AG09309 (cell line): ENCODE measurements at regions not wholly inside any gene's neighbourhood (a gene's known extent, or its start where the extent isn't known, plus 50 kb on each side); places are given as distances from the start of the nearest gene placed in this dataset.
A peak's percentile ranks its signal among the peaks of the same experiment; 100 is the strongest.

Experiments
- DNase-seq: peaks from one replicate; pipeline ENCODE4 v3.0.0-alpha.2; 2010; ENCODE audit warnings: low read depth
- H3K4me3 ChIP-seq: 2 replicates; pipeline ENCODE4 v1.5.1; 2011; ENCODE audit warnings: mild to moderate bottlenecking, low read depth, low read length, moderate library complexity; ENCODE audit not compliant: control insufficient read depth
- TF ChIP-seq, protein P1 (sequence below): IDR thresholded peaks from 2 replicates; pipeline ENCODE4 v1.5.1; 2011; ENCODE audit warnings: mild to moderate bottlenecking, low read depth, low read length, inconsistent platforms; ENCODE audit not compliant: insufficient read depth, control insufficient read depth; ENCODE audit errors: missing control alignments

DNA sequence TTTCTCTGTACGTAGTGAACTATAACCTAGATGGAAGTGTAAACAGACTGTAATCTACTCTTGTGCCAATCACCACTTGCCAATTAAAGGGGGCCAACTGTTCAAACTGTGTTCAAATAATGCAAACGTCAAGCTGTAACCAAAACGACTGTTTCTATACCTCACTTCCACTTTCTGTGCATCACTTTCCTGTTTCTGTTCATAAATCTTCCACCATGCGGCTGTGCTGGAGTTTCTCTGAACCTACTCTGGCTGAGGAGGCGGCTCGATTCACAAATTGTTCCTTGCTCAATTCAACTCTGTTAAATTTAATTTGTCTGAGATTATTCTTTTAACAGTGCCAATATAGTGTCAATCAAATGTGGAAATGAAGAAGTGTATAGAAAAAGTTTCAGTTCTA, 206.7 kb upstream of the TBC1D5 start:
- TF ChIP-seq, protein P1, sequence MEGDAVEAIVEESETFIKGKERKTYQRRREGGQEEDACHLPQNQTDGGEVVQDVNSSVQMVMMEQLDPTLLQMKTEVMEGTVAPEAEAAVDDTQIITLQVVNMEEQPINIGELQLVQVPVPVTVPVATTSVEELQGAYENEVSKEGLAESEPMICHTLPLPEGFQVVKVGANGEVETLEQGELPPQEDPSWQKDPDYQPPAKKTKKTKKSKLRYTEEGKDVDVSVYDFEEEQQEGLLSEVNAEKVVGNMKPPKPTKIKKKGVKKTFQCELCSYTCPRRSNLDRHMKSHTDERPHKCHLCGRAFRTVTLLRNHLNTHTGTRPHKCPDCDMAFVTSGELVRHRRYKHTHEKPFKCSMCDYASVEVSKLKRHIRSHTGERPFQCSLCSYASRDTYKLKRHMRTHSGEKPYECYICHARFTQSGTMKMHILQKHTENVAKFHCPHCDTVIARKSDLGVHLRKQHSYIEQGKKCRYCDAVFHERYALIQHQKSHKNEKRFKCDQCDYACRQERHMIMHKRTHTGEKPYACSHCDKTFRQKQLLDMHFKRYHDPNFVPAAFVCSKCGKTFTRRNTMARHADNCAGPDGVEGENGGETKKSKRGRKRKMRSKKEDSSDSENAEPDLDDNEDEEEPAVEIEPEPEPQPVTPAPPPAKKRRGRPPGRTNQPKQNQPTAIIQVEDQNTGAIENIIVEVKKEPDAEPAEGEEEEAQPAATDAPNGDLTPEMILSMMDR = no peak
- no peak for DNase-seq
- no peak overlapping the region for H3K4me3 ChIP-seq

DNA sequence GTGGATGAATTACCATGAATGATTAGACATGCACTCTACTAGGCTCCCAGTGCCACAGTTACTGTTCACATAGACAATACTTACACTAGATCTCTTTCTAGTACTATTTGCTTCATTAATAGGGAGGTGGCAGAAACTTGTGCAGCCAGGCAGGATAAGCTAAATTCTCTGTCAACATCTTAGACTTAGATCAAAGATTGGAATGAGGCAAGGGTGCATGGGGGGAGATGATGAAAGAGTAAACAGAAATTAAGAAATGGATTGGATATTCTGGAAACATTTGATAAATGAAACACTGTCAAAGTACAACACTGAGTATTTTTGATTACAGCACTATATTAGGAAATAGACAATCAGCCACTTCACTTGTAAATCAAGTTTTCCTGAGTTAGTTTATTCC, 205.4 kb upstream of the TBC1D5 start:
- no peak for DNase-seq
- H3K4me3 ChIP-seq = no peak overlapping the region
- TF ChIP-seq, protein P1 = no peak

DNA sequence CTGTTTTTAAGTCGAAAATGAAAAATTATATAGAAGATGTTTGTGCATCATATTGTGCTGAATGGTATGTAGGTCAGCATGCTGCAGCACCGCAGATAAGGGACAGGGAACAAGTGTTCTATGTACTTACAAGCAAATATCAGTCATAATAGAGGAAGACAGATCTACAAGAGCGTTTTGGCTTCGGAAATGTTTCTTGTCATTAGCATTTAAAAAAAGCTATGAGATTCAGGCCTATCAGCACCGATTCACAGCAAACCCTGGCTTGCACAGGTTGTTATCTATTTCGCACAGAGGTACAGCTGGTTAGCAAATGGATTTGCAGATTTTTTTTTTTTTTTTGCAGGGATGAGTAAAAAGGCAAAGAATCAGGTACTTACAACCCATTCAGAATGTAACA, 204.2 kb upstream of the TBC1D5 start:
- no peak overlapping the region for H3K4me3 ChIP-seq
- TF ChIP-seq, protein P1 = no peak
- DNase-seq = no peak

DNA sequence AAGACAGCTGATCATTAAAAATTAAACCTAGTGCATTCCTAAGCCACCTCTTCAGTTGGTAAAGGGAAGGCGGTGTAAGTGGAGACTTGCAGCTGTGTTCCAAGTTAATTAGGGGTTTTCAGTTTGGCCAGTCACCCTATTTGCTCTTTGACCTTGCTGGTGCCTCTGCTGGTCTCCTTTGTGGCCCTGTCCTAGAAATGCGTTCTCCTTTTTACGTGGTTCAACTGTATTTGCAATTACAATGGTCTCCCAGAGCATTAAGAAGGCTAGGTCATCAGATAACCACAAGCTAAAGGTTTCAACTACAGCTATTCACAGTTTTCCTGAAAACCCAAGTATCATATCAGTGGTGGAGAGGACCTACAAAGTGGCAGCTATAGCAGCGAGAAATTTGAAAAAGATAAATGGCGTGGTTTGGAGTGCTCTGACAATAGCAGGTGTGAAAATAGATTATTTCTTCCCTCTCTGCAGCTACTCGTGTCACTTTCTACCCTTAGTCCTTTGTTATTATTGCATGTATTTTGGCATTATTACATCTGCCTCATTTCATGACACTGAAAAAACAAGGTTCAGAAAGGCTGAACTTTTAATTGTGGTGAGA, 203.5 kb upstream of the TBC1D5 start:
- H3K4me3 ChIP-seq = no peak overlapping the region
- DNase-seq = no peak
- TF ChIP-seq, protein P1 = no peak

DNA sequence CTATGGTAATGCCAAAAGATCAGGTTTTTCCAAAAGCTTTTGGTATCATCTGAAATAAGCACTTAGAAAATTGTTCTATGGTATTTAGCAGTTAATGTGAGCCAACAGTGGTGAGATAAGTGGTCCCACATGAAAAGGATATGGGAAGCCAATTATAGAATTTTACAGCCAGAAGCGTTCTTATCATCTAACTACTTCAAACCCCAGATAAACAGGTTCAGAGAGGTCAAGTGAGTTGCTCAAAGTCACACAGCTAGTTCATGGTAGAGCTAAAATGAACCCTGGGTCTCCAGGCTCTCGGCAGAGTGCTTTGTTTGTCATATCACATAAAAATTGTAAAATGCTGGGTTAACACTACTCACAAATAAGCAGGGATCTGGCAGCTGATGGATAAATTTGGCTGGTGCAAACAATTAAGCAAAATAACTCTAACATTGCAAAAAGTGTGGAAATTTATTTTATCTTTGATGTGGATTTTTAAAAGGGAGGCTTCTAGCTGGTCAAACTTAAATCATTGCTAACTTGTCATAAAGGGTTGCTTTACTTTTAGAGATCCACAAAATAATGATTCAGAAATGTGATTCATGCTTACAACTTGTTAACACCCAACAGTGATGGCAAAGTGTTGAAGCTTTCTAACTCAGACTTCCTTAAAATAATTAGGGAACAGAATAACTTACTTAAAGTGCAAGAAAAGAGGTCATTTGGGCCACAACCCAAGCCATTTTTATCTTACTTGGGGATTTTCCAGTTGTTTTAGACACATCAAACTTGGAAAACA, 202.8 kb upstream of the TBC1D5 start:
- TF ChIP-seq, protein P1 = no peak
- DNase-seq = no peak
- H3K4me3 ChIP-seq = no peak overlapping the region

DNA sequence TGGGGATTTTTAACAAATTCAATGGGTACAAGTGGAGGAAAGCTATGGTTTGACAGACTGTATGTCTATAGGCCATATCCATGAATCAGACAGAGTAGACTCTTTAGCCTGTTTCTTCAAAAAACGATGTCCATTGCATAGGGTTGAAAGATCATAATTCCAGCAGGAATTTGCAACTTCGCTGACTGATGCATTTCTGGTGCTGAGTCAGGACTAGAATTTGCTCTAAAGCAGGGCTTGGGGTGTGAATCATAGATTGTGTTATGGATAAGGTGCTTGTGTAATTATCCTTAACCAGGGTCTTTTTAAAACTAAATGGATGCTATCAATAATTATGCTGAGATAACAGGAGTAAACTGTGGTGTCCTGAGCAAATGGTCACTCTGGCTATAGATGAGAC, 200.4 kb upstream of the TBC1D5 start:
- DNase-seq = peak; percentile 4
- H3K4me3 ChIP-seq = no peak overlapping the region
- TF ChIP-seq, protein P1 = no peak

DNA sequence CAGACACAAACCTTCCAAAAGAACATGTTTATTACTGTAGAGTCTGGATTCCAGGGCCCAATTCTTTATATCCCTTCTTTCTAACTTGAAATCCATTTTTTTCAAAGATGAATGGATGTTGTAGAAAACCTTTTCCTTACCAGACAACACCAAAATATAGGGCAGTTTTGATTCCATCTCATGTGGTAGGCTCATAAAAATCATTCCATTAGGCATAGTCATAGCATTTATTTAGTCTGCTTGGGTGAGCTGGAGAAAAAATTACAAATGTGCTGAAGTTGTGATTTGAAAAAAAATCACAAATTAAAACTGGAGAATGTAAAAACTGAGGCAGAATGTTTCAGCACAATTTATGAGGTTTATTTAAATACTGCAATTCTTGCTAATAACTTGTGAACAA, 199.3 kb upstream of the TBC1D5 start:
- peak; percentile 28 for DNase-seq
- H3K4me3 ChIP-seq = no peak overlapping the region
- TF ChIP-seq, protein P1 = no peak
